Fibroblast of skin of left quadriceps (primary cell): ENCODE measurements at regions not wholly inside any gene's neighbourhood (a gene's known extent, or its start where the extent isn't known, plus 50 kb on each side); places are given as distances from the start of the nearest gene placed in this dataset.

Source experiments
- DNase-seq, 2 experiments: peaks; one replicate each; pipeline ENCODE4 v3.0.0-alpha.2; 2013; ENCODE audit warnings: low read depth in 2 of 2

DNA sequence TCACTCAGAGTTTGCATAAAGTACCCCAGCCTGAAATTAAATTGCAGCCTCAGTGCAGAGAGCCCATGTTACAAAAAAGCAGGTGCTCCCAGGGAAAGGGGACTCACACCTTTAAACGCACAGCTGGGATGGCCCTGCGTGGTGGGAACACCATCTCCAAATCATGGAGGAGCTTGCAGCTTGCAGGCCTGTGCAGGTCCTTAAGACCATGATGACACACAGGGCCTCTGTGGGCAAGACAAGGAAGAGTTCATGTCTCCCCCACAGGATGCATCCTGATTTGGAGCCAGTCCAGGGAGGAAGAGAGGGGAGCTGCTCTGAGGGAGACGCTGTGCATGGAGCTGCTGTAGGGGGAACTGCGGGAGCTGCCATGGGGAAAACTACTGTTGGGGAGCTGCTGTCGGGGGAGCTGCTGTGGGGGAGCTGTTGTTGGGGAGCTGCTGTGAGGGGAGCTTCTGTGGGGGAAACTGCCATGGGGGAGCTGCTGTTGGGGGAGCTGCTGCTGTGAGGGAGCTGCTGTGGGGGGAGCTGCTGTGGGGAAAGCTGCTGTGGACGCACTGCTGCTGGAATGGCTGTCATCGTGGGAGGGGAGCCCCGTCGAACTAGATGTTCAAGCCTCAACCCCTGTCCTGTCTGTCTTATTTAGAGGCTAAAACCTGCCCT, 113.9 kb downstream of the MATN1 start:
- no peak for DNase-seq

DNA sequence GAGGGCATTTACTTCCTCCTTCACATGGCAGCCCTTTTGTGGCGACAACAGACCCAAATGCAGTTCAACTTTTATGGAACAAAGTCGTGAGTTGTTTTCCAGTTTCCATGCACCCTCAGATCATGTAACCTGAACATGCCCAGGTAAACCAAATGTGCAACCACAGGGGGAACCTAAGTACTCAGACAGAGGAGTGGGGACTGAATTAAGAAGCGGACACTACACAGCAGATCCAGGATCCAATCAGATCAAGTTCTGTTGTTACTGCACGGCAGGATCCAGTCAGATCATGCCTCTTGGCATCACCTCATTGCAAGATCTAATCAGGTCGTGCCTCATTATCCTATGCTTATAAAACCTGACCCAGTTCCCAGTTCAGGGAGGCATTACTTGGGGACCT, 115.7 kb downstream of the MATN1 start:
- no peak for DNase-seq

DNA sequence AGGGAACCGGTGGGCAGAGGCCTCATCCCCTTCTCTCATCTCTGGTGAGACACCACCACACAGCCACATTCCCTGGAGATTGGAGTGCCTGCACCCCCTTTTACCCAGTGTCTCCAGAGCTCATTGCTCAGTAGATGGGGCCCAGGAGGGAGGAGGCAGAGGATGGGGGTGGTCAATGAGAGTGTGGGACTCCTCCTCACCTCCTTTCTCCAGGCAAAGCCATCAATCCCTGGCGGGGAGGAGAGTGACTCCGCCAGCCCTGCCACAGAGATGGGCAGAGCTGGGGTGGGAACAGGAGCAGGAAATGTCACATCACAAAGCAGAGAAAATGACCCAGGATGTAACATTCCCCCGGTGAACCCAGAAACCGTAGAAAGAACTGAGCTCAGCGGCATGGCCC, 117.2 kb downstream of the MATN1 start:
- DNase-seq = no peak

DNA sequence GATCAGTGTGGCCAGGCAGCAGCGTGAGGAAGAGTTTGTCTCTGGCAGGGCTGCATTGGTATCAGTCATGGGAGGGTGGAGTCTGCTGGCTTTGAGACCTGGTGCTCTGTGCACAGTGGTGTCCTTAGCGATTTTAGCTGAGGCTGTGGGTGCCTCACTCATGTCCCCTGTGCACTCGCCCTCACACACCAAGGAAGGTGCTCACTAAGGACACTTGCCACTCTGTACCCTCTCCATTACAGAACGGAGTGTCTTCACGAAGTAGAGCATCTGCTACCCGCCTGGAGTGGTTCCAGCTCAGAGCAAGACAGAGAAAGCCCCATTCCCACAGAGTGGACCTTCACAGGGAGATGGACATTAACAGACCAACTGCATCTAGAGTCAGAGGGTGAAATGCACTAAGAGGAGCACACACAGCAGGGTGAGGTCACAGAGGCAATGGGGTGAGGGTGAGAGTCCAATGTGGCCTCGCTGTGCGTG, 117.9 kb downstream of the MATN1 start:
- DNase-seq = no peak

DNA sequence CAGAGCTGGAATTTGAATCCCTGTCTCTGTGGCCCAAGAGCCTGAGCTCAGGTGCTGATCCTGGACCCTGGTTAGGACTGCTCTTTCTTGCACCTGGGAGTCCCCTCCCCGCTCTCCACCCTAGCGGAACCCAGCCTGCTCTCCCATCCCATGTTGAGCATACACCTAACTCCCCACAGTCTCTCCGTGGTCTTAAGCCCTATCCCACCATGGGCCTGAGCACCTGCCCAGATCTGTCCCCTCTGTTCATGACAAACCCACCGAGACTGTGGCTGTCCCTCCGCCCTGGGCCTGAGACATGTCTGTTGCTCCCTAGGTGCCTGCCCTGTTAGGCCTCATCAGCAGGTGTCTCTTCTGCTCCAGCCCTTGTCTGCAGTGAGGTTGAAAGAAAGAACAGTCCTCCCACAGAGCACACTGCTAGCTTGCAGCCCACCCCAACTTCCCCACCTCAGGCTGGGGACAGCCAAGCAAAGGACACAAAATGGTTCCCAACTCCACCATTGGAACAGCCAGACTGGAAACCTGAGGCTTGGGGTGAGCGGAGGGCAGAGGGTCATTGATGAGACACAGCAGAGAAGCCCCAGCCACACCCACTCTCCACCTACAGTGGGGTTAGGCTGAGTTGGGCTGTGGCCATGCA, 118.5 kb downstream of the MATN1 start:
- no peak for DNase-seq

DNA sequence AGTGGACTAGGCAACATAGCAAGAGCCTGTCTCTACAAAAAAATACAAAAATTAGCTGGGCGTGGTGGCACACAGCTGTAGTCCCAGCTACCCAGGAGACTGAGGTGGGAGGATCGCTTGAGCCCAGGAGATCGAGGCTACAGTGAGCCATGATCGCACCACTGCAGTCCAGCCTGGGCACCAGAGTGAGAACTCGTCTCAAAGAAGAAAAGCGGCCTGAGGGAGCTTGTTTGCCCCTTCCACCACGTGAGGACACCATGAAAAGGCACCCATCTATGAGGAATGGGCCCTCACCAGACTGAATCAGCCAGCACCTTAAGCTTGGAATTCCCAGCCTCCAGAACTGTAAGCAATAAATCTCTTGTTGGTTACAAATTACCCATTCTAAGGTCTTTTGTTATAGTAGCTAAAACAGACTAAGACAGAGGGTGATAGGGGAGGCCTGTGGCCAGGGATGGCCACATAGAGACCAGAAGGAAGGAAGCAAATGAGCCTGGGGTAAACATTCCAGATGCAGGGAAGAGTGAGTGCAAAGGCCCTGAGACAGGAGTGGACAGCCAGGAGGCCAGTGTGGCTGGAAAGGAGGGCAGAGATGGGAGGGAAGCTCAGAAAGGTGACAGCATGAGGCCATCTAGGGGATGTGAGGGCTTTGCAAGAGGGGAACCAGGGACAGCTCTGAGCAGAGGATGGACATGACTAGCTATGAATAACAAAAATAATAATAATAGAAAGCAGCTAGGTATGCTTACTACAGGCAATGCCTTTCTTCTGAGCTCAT, 120.1 kb downstream of the MATN1 start:
- DNase-seq = no peak

DNA sequence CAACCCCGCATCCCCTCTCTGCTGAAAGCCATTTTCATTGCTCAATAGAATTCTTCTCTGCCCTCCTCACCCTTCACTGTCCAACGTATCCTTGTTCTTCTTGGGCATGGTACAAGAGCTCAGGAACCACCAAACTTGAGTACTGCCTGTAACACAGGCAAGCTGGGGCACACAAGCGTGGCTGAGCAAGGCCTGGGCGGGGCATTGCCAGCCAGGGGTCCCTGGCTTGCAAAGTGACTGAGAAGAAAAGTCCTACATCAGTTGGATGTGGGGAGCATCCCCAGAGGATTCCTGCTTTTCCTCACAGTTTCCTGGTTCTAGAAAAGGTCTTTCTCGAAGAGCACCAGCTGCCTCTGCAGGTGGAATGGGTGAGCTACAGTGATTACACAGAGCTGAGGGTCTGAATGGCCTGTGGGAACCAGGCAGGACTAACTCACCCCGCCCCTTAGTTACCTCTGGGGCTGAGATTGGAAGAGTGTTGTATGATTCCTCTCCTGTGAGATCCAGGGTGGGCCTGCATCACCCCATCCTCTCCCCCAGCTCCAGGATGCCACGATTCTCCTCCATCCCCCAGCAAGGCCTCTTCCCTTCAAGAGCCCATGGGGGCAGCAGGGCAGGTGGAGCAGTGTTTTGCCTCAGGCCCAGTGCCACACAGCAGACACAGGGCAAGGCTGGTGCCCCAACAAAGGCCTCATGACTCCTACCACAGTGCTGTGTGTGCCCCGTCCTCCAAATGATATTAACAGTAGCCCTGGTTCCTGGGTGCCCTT, 121.9 kb downstream of the MATN1 start:
- DNase-seq = no peak

DNA sequence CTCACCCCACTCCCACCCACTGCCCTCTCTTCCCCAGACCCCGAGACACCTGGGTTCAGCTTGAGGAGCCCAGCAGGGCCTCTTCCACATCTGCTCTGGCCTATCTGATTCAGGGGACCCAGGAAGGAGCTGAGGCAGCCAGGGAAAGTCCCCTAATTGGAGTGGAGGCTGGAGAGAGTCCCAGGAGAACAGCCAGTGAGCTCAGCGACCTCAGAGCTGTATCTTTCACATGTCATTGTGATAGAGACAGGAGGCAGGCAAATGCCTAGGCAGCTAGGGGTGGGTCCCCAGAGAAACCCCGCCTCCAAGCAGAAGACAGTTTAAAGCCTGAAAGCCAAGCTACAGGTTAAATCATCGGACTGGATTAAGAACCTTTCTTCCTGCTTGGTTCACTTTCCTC, 122.7 kb downstream of the MATN1 start:
- no peak for DNase-seq

DNA sequence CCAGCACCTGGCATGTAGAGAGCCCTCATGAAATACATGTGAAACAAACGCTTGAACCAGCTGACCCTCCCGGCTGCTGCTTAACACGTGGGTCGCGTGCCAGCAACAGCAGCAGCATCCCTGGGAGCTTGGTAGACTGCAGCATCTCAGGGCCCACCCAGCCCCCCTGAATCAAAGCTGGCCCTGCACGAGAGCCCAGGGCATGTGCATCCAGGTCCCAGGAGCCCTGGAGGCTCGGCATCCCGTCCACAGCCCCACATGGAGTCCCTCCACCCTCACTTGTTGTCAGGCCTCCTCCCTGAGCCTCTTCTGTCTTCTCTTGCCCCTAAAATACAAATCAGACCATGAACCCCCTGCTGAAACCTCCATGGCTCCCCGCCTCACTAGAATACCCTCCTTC, 123.1 kb downstream of the MATN1 start:
- DNase-seq = no peak

DNA sequence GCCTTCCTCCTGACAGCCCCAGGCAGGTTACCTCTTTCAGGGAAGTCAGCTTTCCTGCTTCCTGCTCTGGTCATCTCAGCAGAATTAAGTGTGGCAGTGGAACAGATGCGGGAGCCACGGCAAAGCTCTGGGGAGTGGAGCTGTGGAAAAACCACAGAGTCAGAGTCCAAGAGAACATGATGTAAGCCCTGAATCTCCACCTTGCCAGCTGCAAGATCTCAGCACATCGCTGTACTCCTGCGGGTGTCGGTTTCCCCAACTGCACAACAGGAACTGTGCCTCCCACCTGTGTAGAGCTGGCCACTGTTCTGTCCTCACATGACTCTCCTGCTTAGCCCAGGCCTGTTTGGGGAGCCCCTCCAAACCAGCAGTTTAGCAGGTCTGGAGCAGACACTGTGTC, 123.7 kb downstream of the MATN1 start:
- no peak for DNase-seq

DNA sequence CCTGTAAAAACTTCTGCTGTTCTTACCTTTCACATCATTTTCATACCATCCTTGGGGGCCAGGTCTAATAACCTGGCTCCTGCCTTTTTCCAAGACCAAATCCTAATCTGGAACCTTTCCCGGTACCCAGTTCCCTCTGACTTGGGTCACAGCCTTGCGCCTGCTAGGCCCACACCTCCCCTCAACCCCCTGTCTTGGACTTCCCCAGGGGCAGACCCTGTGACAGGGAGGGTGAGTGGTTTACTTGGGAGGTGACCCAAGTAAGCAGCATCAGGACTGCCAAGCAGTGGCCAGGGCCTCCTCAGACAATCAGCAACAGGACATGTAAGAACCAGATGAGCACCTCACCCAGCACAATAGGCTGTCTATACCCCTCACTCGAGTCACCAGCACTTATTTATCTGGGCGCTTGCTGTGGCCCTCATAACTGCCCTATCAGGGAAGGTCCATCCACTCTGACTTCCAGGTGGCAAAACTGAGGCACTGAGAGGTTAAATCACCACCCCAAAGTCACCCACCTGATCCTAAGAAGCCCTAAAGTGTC, 124.7 kb downstream of the MATN1 start:
- DNase-seq = no peak

DNA sequence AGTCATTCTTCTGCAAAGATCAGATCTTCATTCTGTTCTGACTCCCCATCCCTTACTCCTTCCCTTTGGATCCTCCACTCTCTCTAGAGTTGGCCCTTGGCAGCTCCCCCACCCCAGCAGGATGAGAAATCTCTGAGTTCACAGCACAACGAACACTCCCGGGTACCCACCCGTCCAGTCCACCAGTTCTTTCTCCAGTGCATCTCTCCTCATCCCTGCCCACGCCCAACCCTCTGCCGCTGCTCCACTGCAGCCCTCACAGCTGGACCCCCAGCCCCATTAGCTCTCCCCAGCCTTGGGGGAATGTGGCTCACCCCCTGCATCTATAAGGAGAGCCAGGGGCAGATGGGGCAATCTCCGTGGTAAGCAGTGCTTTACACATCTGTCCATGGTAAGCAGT, 125.7 kb downstream of the MATN1 start:
- DNase-seq = no peak

DNA sequence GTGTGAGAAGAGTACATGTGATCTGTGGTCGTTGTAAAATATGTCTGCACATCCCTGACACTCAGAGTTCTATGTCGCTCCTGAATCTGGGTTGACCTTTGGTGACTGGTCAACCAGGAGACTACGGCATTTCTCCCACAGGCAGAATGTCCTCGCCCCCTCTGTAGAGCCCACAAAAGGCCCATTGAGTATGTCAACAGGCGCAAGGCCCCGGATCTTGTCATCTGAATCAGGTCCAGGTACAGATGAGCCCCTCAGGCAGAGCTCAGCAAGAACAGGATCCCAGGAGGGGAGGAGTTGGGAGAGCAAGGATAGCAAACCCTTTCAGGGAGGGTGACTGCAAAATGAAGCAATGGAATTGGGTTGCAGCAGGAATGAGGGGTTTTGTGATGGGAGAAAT, 126.5 kb downstream of the MATN1 start:
- no peak for DNase-seq

DNA sequence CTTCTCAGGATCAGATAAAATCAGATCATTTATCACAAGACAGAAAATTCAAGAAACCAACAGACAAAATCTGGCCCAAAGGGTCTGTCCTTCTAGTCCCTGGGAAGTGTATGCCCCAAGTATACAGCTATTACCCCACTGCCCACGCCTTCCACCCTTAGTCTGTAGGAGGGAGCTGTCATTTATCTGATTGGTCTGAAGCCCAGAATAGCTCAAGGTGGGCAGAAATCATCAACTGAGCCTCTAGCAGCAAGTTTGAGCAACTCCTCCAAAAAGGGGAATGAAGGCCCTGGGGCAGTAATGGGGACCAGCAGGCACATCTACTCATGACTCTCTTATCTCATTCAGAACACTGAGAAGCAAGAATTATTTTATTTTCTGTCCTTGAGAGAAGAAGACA, 126.9 kb downstream of the MATN1 start:
- DNase-seq = no peak

DNA sequence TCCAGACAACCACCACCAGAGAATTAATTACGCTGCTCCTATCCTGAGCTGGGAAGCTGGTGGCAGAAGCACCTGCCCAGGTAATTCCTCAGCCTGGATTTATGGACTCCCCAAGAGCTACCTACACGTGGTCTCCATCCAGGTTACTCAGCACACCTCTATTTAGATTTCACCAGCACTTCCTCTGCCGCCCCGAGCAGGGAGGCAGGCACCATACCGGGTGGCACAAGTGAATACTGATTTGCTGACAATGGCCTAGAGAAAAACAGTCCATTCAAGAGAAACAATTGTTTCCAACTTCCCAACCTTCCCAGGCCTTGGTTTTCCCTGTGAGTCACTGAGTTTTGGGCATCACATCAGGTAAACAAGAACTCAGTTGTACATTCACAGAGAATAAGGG, 134.3 kb downstream of the MATN1 start:
- DNase-seq = no peak

DNA sequence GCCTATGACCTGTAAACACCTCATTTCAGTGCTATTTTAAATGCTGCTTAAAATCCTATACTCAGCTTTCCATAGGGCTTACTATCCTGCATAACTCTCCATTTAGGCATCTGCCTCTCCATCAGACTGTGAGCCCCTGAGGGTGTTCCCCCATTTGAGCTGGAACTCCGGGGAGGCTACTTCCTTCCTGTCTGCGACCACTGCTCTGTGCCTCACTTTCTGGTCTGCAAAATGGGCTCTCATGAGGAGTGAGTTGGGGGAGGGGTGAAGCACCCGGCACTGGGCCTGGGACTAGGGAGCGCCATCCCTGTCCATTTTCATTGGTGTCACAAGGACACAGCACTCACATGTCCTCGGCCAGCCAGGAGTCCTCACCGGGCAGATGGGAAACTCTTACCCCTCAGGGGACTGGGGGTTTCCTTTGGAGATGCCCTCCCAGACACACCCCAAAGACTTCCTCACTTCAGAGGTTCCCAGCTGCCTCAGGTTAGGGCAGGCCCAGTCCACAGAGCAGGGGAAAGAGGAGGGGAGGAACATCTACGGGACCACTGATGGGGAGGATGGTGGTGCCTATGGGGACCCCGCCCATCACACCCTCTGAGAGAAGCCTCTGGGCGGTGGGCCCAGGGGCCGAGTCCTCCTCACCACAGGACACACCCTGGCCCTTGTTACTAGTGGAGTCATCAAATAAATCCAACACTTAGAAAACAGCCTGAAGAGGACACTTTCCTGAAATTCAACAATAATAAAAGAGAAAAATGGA, 134.9 kb downstream of the MATN1 start:
- no peak for DNase-seq

DNA sequence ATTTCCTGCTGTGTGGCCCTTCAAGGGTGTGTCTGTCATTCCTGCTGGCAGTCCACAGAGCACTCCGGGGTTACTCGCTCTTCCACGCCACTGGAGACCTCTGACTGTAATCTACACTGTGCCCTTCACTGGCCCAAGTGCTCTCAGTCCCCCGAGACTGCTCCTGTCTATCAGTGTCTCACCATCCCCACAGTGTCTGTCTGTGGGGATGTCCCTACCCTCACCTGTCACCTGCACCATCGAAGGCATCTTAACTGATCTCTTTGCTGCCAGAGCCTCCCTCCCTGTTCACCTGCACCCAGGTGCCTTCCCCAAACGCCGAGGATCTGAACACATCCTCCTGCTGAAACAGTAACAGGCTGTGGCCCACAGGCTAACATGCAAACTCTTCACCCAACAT, 136.7 kb downstream of the MATN1 start:
- no peak for DNase-seq

DNA sequence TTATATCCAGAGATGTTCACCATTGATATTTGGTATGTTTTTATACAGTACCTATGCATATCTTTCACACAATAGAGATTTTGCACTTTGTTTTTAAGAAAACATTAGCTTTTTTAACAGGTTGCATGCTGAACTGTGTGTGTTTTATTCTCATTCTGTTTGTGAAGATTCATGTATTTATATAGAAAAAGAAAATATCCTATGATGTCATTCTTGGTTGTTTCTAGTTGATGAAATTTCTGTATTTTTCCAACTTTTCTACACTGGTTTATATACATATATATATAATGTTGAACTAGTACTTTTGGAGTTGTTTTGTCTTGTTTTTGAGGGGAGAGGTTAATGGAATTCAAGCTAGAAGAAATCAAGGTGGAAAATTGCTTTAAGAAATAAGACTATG, 143.8 kb downstream of the MATN1 start:
- DNase-seq = no peak

DNA sequence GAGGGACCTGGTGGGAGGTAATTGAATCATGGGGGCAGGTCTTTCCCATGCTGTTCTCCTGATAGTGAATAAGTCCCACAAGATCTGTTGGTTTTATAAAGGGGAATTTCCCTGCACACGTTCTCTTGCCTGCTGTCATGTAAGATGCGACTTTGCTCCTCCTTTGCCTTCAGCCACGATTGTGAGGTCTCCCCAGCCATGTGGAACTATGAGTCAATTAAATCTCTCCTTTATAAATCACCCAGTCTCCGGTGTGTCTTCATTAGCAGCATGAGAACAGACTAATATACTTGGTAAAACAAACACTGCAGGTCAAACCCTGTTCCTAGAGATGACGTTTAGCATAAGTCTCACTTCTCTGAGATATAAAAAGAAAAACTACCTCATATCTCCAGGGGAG, 148.3 kb downstream of the MATN1 start:
- DNase-seq = no peak

DNA sequence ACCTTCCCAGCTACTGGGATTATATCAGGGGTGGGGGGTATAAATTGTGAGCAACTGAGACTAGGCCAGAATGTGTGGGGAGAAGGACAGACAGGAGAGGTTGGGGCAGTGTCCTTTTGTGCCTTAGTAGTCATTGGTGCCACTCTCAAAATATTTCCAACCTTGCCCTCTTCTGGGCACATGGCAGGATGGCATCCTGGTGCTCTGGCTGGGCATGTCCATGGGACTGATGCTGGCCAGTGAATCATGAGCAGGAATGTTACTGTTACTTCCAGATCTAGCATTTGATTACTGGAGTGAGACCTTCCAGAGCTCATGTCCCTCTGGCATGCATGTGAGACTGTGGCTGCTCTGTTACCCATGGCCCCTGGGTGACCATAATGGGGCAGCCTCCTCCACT, 151.2 kb downstream of the MATN1 start:
- no peak for DNase-seq

DNA sequence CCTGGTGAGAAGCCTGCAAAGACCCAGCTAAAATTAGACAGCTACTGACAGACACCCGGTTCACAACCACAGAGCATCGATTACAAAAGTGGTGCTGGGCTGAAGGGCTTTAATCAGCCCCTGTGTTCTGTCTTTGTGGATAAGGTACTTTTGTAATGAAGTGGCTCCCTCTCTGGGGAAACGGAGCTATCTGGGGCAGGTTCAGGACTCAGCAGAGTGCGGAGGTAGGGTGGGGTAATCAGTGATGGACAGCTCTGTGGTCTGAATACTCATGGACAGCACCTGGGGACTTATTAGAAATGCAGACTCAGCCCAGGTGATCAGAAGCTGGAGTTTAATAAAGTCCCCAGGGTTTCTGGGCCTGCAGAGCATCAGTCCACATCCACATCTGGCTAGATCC, 152.0 kb downstream of the MATN1 start:
- DNase-seq = no peak
